GM12891 (cell line): ENCODE measurements at regions not wholly inside any gene's neighbourhood (a gene's known extent, or its start where the extent isn't known, plus 50 kb on each side); places are given as distances from the start of the nearest gene placed in this dataset.

Experiments used
- DNase-seq: peaks from one replicate; pipeline ENCODE4 v3.0.0; 2011; ENCODE audit warnings: low spot score; ENCODE audit not compliant: insufficient read length
- FAIRE-seq: peaks from 2 replicates; lab custom pipeline; 2011; peaks lifted over from hg19 to GRCh38; lab: Jason Lieb, UNC
- PAX5 ChIP-seq: IDR thresholded peaks from 2 replicates; pipeline ENCODE4 v1.6.1; 2011; ENCODE audit warnings: low read length, moderate library complexity, mild to moderate bottlenecking; ENCODE audit not compliant: insufficient read depth, severe bottlenecking
- POLR2A ChIP-seq: IDR thresholded peaks from 2 replicates; pipeline ENCODE4 v1.6.1; 2011; ENCODE audit warnings: low read depth, low read length, control low read depth
- POLR2AphosphoS5 ChIP-seq: IDR thresholded peaks from 2 replicates; pipeline ENCODE4 v1.6.1; 2011; ENCODE audit warnings: low read depth, low read length, control low read depth
- POU2F2 ChIP-seq: IDR thresholded peaks from 2 replicates; pipeline ENCODE4 v1.6.1; 2011; ENCODE audit warnings: low read depth, mild to moderate bottlenecking, control low read depth, low read length, moderate library complexity
- SPI1 ChIP-seq: IDR thresholded peaks from 2 replicates; pipeline ENCODE4 v1.6.1; 2011; ENCODE audit warnings: low read depth, low read length, control low read depth
- TAF1 ChIP-seq: IDR thresholded peaks from 2 replicates; pipeline ENCODE4 v1.6.1; 2011; ENCODE audit warnings: low read depth, low read length, control low read depth

GRCh38 chr12:92365333-92365732 lies 219.7 kb upstream of the BTG1 start:
- TF ChIP-seq SPI1 = 0 out of 2 replicates have a peak, but pooled peaks have one; percentile 2
- no peak for TF ChIP-seq POLR2A
- no peak for TF ChIP-seq TAF1
- TF ChIP-seq POLR2AphosphoS5 = no peak
- TF ChIP-seq PAX5 = no peak
- 0 out of 2 replicates have a peak, but pooled peaks have one; percentile 55 for TF ChIP-seq POU2F2
- DNase-seq (no peak), FAIRE-seq (peak; percentile 88)

- DNase-seq = no peak
- FAIRE-seq = no peak
- peak; percentile 98 for TF ChIP-seq SPI1
- TF ChIP-seq TAF1 = no peak
- peak; percentile 61; the same call in 1 of the 2 replicates for TF ChIP-seq POU2F2
- TF ChIP-seq POLR2A = peak; percentile 81
- no peak for TF ChIP-seq PAX5
- peak; percentile 87 for TF ChIP-seq POLR2AphosphoS5
Observed at GRCh38 chr12:92363295-92364146, 217.9 kb upstream of the BTG1 start.

- FAIRE-seq (peak; percentile 95), DNase-seq (no peak)
- TF ChIP-seq POU2F2 (0 out of 2 replicates have a peak, but pooled peaks have one; percentile 9), POLR2AphosphoS5 (no peak; the same call in 1 of the 2 replicates), TAF1 (no peak), PAX5 (no peak)
Observed at GRCh38 chr12:92362785-92363184, 217.1 kb upstream of the BTG1 start.

- DNase-seq = no peak
- TF ChIP-seq POU2F2 = no peak
- TF ChIP-seq POLR2A = no peak
- no peak for TF ChIP-seq PAX5
- TF ChIP-seq POLR2AphosphoS5 = no peak
- no peak for TF ChIP-seq TAF1
- TF ChIP-seq SPI1 = no peak
- no peak for FAIRE-seq
Observed at GRCh38 chr12:92362126-92362525, 216.5 kb upstream of the BTG1 start.

GRCh38 chr12:92360543-92360942 lies 214.9 kb upstream of the BTG1 start:
- no peak for DNase-seq
- peak; percentile 69 for FAIRE-seq
- TF ChIP-seq POLR2A (no peak), SPI1 (peak; percentile 27; the same call in 1 of the 2 replicates)

- no peak for DNase-seq
- TF ChIP-seq TAF1 (no peak), POU2F2 (no peak), PAX5 (no peak), POLR2A (no peak), SPI1 (no peak), POLR2AphosphoS5 (no peak)
- FAIRE-seq = no peak
Observed at GRCh38 chr12:92359581-92360209, 214.0 kb upstream of the BTG1 start.

GRCh38 chr12:92357584-92358261 lies 212.1 kb upstream of the BTG1 start:
- TF ChIP-seq PAX5 (no peak), SPI1 (no peak), TAF1 (no peak)
- peak; percentile 69 for FAIRE-seq
- DNase-seq = no peak

- FAIRE-seq = peak; percentile 48
- peak; percentile 20; the same call in 1 of the 2 replicates for TF ChIP-seq SPI1
- TF ChIP-seq PAX5 = no peak
- no peak for DNase-seq
Observed at GRCh38 chr12:92356425-92356824, 210.8 kb upstream of the BTG1 start.

GRCh38 chr12:92349635-92350034 lies 204.0 kb upstream of the BTG1 start:
- DNase-seq (no peak), FAIRE-seq (no peak)
- TF ChIP-seq SPI1 (no peak), POLR2A (no peak), PAX5 (no peak), POLR2AphosphoS5 (no peak), POU2F2 (no peak)

- TF ChIP-seq POLR2AphosphoS5 (no peak), POLR2A (no peak), POU2F2 (no peak), TAF1 (no peak), PAX5 (no peak), SPI1 (no peak)
- FAIRE-seq (no peak), DNase-seq (no peak)
Observed at GRCh38 chr12:92342574-92342973, 196.9 kb upstream of the BTG1 start.
